GM10248 (cell line): ENCODE measurements at regions not wholly inside any gene's neighbourhood (a gene's known extent, or its start where the extent isn't known, plus 50 kb on each side); places are given as distances from the start of the nearest gene placed in this dataset.

Source experiments
- CTCF ChIA-PET: fragments of 300-600 bp; sonication (Branson Sonifier 250); formaldehyde crosslinking; extraction: SDS; loops from one replicate; lab custom pipeline; 2021; ENCODE audit warnings: antibody characterized with exemption; lab: Yijun Ruan, JAX
- POLR2A ChIA-PET: fragments of 350-650 bp; sonication (Branson Sonifier 250); formaldehyde crosslinking; extraction: SDS; loops from one replicate; lab custom pipeline; 2020; ENCODE audit warnings: antibody characterized with exemption; lab: Yijun Ruan, JAX
- DNase-seq: peaks from one replicate; pipeline ENCODE4 v3.0.0; 2012; ENCODE audit errors: extremely low spot score
- TF ChIP-seq, protein P1 (sequence below): IDR thresholded peaks from 2 replicates; pipeline ENCODE4 v1.5.1; 2012; ENCODE audit warnings: mild to moderate bottlenecking, low read depth; ENCODE audit errors: extremely low read depth, missing control alignments, control extremely low read depth

GRCh38 chr5:106566031-106566430, 1104.7 kb downstream of the EFNA5 start:
- CTCF ChIA-PET: no interaction called here
- TF ChIP-seq, protein P1, sequence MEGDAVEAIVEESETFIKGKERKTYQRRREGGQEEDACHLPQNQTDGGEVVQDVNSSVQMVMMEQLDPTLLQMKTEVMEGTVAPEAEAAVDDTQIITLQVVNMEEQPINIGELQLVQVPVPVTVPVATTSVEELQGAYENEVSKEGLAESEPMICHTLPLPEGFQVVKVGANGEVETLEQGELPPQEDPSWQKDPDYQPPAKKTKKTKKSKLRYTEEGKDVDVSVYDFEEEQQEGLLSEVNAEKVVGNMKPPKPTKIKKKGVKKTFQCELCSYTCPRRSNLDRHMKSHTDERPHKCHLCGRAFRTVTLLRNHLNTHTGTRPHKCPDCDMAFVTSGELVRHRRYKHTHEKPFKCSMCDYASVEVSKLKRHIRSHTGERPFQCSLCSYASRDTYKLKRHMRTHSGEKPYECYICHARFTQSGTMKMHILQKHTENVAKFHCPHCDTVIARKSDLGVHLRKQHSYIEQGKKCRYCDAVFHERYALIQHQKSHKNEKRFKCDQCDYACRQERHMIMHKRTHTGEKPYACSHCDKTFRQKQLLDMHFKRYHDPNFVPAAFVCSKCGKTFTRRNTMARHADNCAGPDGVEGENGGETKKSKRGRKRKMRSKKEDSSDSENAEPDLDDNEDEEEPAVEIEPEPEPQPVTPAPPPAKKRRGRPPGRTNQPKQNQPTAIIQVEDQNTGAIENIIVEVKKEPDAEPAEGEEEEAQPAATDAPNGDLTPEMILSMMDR: no peak

DNA sequence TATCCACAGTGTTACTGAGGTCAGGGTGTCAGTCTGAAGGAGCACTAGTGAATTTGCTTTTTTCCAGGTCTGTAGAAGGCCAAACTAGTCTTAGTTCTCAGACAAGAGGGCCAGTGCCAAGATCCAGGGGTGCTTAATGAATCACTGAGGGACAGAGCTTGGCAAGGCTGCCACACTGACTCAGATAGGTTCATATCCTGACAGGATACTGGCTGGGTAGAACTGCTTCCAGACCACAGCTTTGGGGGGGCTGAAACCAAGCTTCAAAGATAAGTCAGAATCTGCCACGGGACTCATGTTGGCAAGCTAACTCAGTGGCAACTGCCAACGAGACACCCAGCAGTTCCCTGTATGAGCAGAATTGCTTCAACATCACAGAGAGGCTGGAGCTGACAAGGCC, 1125.4 kb downstream of the EFNA5 start:
- CTCF ChIA-PET: interaction anchor here (0.6 to 0.9 kb wide), 2 partner anchors 9 to 25 kb away, joined by 3 read pairs; no protein-coding TSS in a partner anchor
- POLR2A ChIA-PET: no interaction called here
- DNase-seq: no peak
- TF ChIP-seq, protein P1: no peak

More at GRCh38 chr5:106566031-106566430, 1104.7 kb downstream of the EFNA5 start:
- POLR2A ChIA-PET: no interaction called here
- DNase-seq: no peak

DNA sequence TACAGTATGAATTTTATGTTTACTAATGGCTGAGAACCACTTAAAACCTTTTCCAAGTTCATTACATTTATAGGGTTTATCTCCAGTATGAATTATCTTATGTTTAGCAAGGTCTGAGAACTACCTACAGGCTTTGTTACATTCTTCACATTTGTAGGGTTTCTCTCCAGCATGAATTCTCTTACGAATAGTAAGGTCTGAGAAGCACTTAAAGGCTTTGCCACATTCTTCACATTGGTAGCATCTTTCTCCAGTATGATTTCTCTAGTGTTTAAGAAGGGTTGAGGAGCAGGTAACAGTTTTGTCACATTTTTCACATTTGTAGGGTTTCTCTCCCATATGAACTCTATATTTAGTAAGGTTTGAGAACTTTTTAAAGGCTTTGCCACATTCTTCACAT, 1127.4 kb downstream of the EFNA5 start:
- POLR2A ChIA-PET: no interaction called here
- TF ChIP-seq, protein P1: no peak
- no peak for DNase-seq
- CTCF ChIA-PET: no interaction called here

DNA sequence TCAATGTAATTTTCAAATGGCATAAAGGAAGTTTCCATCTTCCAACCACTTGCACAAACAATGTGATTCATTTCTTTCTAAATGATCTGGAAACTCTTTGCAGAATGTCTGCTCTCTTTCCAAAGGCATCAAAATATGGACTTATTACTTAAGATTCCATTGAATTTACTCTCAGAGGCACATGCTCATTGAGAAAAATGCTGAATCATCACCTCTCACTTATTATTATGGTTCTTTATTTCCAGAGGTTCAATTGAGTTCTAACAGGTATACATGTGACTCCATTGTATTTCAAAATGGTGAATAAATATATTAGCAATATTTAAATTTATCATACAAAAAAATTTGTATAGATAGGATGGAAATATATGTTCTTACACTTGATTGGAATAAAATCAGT, 1140.6 kb downstream of the EFNA5 start:
- TF ChIP-seq, protein P1: no peak
- no peak for DNase-seq
- ChIA-PET CTCF (no interaction called here), POLR2A (no interaction called here)

DNA sequence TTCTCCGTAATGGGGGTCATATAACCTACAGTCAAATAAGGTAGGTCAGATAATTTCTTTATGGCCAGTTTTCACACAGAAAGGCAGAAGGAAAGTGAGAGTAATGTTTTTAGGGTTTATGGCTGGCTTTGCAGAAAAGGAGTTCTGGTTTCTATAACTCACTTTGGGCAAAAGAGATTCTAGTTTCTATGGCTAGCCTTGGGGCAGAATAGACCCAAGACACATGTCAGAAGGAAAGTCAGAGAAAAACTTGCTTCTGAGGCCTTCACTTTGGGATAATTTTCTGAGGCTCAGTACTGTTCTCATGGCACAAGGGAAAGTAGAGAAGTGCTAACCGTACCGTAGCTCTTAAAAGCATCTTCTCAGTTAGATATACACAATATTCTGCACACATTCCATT, 1145.3 kb downstream of the EFNA5 start:
- TF ChIP-seq, protein P1: no peak
- no peak for DNase-seq
- ChIA-PET POLR2A (no interaction called here), CTCF (no interaction called here)

DNA sequence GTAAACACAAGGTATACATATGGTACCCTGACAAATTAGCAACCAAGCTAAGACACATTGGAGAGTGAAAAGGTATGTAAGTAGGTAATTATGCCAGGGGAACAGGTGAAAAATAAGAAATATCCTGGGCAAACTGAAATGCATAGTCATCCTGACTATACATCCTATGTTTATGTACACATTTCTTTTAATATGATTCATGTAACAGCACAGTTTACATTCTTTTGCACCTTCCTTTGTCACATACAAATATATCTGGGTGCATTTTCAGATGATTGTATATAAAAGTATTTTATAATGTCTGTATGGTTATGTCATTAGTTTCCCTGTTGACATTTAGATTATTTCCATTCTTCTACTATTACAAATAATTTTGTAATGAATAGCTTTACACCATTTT, 1146.9 kb downstream of the EFNA5 start:
- ChIA-PET CTCF (no interaction called here), POLR2A (no interaction called here)
- TF ChIP-seq, protein P1: no peak
- DNase-seq: no peak

GRCh38 chr5:106522296-106522695, 1148.4 kb downstream of the EFNA5 start:
- POLR2A ChIA-PET: no interaction called here
- no peak for DNase-seq
- TF ChIP-seq, protein P1: no peak
- CTCF ChIA-PET: no interaction called here
